Middle frontal gyrus (tissue), 1 donor: ENCODE measurements at regions not wholly inside any gene's neighbourhood (a gene's known extent, or its start where the extent isn't known, plus 50 kb on each side); places are given as distances from the start of the nearest gene placed in this dataset.
"Not testable (repeated sequence)": the region's sequence is repeated elsewhere in the genome, so short reads cannot be mapped to it uniquely, and the experiment has no call there.

Source experiments
- DNase-seq: peaks from one replicate; pipeline ENCODE4 v3.0.0-alpha.2; 2015; ENCODE audit warnings: low spot score; ENCODE audit errors: extremely low spot score

DNA sequence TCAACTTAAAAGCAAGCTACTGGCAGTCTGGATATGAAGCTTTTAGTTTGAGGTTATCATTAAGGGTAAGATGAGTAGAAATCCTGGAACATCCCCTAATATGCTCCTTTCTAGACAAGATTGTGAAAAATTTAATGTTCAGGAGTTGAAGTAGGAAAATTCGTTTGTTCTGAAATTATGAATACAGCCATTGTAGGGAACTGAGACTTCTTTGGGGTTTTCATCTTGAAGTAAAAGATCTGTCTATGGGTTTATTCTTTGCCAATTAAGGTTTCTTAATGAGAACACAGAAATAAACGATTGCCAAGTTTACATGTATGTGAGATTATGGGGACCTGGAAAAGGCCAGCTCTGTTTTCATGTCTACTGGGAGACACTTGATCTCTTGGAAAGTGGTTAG, 225.6 kb upstream of the MOCS1 start:
- no peak for DNase-seq

DNA sequence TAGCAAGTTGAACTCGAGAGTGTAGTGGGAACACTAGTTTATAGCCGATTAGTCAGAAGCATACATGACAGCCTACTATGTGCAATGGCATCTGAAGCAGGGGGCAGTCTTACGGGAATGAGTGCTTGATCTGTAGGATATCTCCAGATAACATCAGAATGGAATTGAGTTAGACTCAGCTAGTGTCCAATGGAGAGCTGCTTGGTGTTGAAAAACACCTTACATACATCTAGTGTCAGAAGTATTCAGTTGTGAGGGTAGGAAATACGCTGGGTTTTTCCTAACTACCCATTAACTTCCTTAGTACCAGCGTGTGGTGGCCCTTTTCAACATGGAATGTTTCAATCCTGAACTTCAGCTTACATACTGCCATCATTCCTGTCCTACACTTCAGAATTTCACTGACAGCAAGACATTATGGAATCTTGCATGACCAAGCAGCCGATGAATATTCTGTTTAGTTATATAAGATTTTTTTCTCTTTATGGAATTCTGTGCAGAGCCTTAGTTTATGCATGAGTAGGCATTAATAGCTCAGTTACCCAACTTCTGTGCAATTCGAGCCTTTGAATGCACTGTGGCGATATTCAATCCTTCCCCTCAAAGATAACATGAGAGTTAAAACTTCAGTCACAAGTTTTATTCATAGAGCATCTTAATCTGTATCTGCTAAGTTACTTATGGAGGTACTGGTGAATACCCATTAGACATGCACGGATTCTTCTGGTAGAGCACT, 218.6 kb upstream of the MOCS1 start:
- no peak for DNase-seq

DNA sequence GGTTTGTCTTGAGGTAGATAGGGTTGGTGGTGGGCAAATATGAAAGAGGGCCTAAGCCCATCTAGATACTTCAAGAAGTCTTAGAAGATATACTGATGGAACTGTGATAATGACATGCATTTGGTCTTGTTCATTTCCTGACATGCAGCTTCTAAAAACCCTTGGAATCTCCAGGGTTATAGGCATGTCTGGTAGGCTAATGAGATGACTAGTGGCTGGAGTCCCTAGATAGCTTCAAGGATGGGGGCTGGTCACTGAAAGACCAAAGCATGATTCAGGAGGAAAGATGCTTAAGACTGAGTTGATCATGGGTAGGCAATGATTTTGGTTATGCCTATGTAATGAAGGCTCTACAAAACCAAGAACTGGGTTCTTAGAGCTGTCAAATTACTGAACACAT, 217.9 kb upstream of the MOCS1 start:
- DNase-seq: no peak

DNA sequence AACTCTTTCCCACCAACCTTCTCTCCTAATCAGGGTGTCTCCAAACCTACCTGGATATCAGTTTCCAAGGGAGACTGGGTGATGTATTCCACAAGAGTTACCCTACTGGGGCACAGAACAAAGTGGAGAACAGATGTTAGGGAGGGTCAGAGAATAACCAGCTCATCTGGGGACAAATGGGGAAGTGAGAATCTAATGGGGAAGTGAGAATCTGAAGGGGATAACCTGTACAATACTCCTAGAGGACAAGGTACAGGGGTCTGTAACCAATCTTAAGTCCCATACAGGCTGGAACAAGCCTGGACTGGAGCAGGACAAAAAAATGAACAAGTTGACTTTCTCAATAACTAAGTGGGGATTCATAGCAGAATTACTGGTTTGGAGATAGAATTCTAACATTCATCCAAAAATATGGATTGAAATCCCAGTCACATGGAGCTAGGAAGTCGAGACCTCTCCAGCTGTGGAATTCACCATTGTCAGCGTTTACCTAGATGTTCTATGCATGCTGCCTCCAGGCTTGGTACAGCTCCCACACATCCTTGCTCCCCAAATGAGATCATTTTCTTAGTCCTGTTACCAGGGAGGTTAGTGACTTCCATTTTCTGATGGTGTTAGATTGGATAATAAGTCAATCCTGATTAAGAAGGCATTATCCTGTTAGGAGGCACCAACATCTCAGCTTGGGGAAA, 214.8 kb upstream of the MOCS1 start:
- no peak for DNase-seq

DNA sequence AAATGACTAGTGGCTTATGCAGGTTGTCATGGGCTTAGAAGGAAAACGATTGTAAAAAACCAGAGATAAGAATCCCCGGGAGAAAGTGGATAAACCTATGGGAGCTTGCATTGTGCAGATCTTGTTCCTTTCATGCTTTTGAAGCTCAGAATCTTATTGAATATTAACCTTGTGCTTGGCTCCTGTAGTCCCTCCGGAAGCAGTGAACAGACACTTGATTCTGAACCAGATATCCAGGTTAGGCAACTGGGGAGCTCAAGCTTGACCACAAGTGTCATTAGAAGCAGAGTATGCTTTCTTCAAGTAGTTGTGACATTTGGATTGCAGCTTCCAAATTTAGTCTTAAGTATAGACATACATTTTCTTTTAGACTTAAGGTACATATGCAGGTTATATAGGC, 212.6 kb upstream of the MOCS1 start:
- DNase-seq: no peak

DNA sequence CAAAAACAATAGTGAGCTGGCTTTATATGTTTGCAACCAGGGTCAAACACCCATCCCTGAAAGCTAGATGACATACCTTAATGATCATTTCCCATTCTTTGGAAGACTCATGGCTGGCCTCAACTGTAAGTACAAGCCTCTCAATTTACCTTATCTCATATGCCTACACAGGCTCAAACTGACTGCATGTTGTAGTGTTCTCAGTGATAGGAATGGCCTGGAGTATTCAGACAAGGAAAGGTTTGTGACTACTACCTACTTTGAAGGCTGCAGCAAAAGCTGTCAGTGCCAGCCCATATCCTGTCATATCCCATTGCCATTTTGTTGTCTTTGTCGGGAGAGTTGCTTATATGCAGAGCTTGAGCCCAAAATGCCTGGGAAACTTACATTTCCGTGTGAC, 205.2 kb upstream of the MOCS1 start:
- DNase-seq: no peak

DNA sequence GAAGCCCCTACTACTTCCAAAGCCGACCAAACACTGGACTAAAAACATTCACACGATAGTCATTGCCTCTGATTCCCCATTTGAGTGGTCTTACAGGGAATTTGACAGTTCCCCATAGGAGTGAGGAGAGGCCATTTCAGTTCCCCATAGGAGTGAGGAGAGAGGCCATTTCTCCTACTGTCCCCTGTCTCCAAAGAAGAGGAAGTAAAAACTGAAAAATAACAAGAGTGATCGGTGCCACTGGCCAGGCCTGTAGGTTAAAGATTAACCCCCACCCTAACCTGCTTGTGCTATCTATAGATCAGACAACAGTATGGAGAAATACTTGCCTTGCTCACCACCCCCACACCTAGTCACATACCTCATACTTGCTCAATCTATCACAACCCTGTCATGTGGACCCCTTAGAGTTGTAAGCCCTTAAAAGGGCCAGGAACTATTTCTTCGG, 204.0 kb upstream of the MOCS1 start:
- DNase-seq: no peak

DNA sequence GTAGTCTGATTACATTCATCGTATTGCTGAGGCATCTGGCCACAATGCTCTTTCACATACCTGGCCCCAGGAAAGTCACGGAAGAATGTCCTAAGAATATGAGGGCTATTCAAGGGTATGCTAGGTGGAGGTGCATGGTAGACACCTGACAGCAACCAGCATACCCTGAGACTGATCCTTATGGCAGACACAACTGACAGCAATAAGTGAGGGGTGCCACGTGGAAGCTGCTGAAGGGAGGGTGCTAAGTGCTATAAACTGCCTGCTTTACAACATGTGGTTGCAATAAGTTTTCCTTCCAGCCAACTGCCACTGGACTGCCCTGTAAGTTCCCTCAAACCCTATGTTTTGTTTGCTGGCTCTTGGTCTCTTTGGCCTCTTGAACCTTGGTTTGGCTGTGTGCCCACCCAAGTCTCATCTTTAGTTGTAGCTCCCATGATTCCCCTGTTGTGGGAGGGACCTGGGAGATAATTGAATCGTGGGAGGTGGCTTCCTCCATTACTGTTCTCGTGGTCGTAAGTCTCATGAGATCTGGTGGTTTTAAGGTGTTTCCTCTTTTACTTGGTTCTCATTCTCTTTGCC, 201.3 kb upstream of the MOCS1 start:
- DNase-seq: no peak

DNA sequence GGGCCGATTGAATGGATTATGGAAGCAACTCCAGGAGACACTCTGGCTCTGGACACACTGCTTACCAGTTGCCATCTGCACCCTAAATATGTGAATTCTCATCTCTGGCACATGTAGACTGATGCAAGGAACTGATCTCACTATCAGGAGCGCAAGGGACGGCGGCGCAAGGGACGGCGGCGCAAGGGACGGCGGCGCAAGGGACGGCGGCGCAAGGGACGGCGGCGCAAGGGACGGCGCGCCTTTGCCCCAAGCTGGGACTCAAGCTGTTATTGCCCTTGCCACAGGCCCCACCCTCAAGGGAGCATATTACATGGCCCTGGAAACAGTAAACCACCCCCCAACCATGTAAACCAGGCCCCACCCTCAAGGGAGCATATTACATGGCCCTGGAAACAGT, 199.7 kb upstream of the MOCS1 start:
- DNase-seq: not testable (repeated sequence)

DNA sequence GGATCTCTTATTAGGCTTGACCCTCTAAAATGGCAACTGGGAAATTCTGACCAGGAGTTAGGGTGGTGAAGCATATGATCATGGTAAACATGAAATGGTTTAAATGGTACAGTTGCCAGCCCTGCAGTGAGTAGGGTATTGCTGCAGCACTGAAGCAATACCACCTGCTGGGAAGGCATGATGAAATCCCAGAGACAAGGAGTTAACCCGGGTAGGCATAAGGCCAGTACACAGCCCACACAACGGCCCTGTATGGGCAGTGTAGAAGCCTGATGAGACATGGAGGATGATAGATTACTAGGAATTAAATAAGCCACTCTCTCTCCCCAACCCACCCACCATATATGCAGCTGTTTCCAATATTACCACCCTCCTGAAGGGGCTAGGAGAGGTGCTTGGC, 197.4 kb upstream of the MOCS1 start:
- no peak for DNase-seq

DNA sequence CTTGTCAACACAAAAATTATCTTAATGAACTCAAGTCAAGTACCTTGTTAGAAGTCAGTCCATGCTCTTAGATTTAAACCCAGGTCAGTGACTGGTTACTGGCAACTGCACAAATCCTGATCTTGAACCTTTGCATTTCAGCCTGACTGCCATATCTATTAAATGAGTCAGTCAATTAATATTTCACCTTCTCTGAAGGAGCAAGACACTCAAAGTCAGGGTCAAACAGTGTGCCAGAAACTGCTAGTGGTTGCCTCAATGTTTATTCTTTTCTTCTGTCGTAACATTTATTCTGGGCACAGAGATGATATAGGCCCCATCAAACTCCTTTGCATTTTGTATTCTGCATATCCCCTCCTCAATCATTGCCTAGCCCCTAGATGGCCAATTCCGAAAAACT, 193.9 kb upstream of the MOCS1 start:
- no peak for DNase-seq

DNA sequence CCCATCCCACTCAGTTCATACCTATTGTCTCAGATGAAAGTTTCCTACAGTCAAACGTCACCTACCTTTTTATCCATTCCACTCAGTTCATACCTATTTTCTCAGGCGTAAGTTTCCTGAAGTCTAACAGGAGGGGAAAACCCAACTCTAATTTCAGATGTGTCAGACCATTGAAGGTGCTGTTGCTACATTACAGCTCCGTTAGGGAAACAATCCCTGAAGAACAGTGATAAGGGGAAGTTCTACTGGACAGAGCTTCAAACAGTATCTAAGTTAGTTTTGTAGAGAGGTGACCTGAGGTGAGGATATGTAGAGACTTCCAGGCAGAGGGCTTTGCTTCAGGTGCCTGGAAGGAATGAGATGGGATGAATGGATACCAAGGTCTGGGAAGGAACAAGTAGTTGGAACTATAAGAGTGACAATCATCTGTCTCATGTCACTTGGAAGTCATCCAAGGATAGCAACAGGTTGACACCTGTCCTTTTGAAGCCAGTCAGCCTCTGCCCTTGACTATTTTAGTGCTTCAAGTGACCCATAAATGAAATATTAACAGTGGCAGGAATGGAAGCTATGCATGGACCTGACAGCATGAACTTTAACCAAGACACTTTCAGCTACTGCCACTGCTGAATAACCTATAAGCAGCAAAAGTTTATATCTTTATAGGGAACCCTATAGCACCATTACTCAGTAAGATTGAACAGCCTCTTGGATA, 191.6 kb upstream of the MOCS1 start:
- DNase-seq: no peak

DNA sequence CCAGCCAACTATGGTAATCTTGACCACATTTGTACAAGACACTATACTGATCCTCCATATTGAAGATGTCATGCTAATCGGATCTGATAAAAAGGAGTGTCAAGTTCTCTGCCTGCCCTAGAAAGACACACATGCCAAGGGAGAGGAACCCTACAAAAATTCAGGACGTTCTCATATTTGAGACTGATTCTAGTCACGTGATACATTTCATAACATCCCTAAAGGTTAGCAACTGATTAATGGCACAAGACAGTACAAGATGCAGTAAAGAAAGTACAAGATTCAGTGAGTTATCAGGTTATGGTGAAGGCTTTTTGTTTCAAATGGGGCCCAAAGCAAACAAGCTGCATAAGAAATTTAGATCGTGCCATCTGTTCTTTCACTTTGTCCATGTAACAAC, 190.7 kb upstream of the MOCS1 start:
- no peak for DNase-seq

DNA sequence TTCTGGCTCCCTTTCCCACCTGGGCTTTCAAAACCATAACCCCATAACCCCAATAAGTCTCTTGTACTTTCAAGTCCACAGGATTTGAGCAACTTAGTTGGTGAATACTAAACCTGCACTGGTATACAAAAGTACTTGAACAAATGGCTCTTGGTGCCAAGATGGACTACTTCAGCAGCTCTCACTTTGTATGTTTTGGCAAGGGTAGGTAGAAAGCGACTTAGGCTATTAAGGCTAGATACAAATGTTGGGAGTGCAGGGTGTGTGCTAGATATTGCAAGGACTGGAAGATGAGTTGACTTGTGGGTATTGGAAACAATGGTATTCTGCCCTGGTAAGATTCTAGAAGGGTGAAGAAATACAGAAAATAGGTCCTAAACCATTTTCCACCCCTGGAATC, 182.6 kb upstream of the MOCS1 start:
- no peak for DNase-seq

DNA sequence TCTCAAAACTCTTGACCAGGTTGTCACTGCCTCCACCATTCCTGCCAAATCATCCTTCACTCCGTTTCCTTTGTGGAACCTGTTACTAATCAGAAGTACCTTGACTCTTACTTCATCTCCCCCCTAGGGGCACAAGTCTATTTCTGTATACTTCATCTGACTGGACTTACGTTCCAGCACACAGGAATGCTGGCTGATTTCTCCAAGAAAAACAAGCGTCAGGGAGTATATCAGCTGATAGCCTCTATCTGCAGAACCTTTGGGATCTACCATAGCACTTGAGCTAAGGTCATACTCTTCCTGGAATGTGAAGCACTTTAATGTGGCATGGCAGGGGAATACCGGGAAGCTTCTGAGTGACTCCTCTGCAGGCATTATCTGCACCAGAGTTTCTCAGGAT, 178.1 kb upstream of the MOCS1 start:
- DNase-seq: no peak

DNA sequence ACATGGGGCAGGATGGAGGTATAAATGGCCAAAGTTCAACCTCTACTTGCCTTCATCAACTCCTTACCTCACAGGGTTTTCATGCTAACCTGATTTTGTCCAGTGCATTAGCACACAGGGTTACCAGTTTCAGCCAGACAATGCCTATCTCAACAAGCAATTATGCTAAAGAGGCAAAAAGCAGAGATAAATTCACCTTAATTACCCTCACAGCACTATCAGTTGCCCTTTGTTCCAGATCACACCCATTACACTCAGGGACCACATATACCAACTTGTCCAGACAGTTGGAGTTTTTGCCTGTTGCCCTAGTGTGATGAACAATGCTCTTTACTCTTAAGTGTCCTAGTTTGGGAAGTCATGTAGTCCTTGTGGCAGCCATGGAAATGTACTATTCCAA, 174.5 kb upstream of the MOCS1 start:
- DNase-seq: no peak

DNA sequence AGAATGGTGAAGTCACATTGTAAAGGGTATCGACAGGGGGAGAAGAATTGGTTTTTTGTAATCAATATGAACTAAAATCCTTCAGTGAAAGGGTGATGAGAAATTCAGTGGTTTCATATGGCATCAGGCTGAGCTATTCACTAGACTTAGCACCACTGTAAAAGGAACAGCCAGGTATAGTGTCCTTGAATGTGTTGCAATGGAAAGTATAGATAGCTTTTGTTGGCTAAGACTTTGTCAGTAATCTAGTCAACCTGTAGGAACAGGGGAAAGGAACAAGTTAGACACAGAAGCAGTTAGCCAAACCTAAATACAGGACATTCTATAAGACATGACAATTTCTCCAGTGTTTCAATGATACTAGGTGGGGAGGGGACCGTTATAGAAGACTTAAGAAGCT, 172.6 kb upstream of the MOCS1 start:
- no peak for DNase-seq

DNA sequence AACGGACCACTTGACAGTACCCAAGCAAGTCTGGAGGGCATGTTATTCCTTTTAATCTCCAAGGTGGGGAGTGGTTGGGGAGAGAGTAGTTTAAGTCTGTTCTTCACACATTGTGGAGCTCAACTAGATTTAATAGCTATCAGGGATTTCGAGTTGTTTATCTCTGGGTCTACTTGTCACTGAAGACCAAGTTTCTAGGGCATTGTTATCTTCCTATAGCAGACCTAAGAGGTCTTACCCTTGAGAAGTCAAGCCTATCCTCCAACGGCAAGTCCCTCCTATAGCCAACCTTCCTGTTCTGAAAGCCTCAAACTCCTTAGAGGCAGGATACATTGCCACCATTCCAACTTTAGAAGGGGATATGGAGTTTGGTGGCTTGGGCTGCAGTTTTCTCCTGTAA, 164.5 kb upstream of the MOCS1 start:
- DNase-seq: no peak

DNA sequence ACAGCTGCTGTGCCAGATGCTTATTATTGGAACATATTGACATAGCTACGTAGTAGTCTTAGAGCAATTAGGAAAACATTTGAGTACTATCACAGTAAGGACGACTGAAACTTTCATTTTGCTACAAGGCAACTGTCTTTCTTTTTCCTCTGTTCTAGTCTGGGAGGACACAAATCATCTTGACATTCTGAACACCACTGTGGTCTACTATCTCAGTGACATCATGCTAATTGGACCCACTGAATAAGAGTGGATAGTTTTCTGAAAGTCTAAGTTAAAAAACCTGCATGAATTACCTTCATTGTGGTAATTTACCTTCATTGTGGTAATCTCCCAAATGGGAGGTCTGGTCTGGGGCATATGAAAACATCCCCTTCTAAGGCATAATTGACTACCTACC, 163.3 kb upstream of the MOCS1 start:
- DNase-seq: no peak

DNA sequence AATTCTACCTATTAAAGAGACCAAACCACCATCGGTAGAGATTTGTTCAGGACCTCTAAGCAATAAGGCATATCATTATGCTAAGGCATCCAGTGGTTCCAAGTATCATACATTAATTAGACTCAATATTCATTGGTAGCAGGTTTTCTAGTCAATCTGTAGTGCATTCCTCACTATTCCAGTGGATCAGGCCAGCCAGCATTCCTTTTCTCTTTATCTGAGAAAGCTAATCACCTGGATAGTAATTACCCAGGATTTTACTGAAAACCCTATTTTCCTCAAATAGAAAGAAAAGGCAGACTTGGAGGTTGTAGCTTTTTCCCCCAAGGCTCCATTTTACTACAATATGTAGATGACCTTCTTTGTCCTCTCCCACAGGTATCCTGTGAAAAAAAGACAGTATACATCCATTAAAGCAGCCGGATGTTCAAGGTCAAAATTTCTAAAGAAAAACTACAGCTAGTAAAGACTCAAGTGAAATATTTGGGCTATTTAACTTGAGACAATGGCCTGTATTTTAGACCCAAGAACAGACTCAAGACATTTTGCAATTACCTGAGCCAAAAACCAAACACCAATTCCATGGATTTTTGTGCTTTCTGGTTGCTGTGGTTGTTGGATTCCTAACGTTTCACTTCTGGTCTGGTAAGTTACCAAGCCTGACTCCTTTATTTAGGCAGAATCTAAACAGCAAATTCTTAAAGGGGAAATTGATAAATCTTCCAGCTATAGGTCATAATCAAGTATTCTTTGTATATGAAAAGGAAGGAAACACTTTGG, 149.1 kb upstream of the MOCS1 start:
- no peak for DNase-seq

DNA sequence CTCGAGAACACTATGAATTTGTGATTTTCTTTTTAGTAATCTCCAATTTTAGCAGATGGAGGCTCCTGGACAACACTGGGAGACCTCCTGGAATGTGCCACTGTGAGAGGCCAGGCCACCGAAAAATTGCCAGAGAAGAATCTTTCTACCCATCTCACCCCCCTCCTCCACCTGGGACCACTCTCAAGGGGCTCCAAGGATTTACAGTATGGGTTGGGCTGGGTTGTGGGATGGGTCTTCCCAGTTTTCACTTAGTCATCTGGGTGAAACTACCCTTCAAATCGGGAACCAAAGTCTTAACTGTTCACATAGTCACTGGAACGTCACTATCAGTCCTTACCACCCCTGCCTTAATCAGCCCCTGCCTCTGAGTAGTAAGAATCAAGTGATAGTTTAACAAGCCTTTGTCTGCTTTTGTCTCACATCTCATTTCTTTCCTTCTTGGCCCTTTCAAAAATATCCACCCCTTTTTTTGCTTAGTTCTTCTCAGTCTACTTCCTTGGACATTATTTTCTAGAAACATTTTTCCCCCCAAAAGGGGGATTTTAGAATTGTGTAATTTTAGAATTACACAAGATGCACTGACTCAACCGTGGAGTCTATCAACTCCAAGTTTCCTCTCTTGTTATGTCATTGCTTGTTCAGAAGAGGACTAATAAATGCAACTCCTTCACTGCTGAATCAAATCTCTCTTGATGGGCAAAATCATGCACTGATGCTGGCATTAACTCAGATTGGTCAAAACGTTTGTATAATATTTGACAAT, 148.2 kb upstream of the MOCS1 start:
- no peak for DNase-seq
